K562 (cell line): ENCODE measurements at regions not wholly inside any gene's neighbourhood (a gene's known extent, or its start where the extent isn't known, plus 50 kb on each side); places are given as distances from the start of the nearest gene placed in this dataset.
A peak's percentile ranks its signal among the peaks of the same experiment; 100 is the strongest.

ENCODE experiments used
- ATAC-seq: fragments of 200-7000 bp; cut with Tn5 transposase; 3 replicates; pipeline ENCODE4 v1.9.1; 2020; ENCODE audit warnings: moderate library complexity
- BruUV-seq: library from RNA; stranded (reverse); fragments of 400-500 nt; replicated peaks from 2 replicates; lab custom pipeline; 2021; lab: Mats Ljungman, UMichigan
- CTCF ChIA-PET: fragments of 300-600 bp; formaldehyde crosslinking; extraction: SDS; loops from one replicate; lab custom pipeline; 2021; ENCODE audit warnings: low intra/inter-chr PET ratio; lab: Yijun Ruan, JAX
- POLR2A ChIA-PET: fragments of 300-600, 350-650 bp; sonication (Branson Sonifier 250); formaldehyde crosslinking; extraction: SDS; loops from one replicate; lab custom pipeline; 2021; ENCODE audit warnings: antibody characterized with exemption, inconsistent platforms; lab: Yijun Ruan, JAX
- DNase-seq, 4 experiments: peaks; one replicate each; pipeline versions ENCODE4 v3.0.0 to v3.0.0-alpha.2; 2011 to 2018; ENCODE audit warnings: low spot score in 3 of 4, mixed read lengths in 3 of 4; ENCODE audit errors: extremely low read depth in 1 of 4
- FAIRE-seq: peaks from 2 replicates; lab custom pipeline; 2011; peaks lifted over from hg19 to GRCh38; lab: Jason Lieb, UNC
- H2AFZ ChIP-seq: 2 replicates; pipeline ENCODE4 v1.6.0; 2011; ENCODE audit warnings: low read depth, low read length, control low read depth, inconsistent platforms
- H3K27ac ChIP-seq: fragments of 200-600 bp; 3 replicates; pipeline ENCODE4 v1.8.0; 2011; ENCODE audit warnings: low read depth, mild to moderate bottlenecking, control low read depth, inconsistent platforms, low read length, moderate library complexity, mixed read lengths; ENCODE audit errors: extremely low read depth
- H3K27me3 ChIP-seq, 2 experiments: fragments of 300-600 bp in 1 of 2; 2 replicates in 1 of 2; 3 replicates in 1 of 2; pipeline versions ENCODE4 v1.6.0 to v1.8.0; 2011; ENCODE audit warnings: inconsistent platforms in 2 of 2, low read length in 2 of 2, mild to moderate bottlenecking in 1 of 2, mixed read lengths in 1 of 2, moderate library complexity in 1 of 2; ENCODE audit not compliant: control insufficient read depth in 2 of 2, insufficient read depth in 2 of 2
- H3K36me3 ChIP-seq: fragments of 300-600 bp; 3 replicates; pipeline ENCODE4 v1.8.0; 2011; ENCODE audit warnings: mild to moderate bottlenecking, low read length, inconsistent platforms; ENCODE audit not compliant: control insufficient read depth, insufficient read depth
- H3K4me1 ChIP-seq, 2 experiments: fragments of 200-600 bp in 1 of 2; replicated peaks in 1 of 2; 2 replicates in 1 of 2; 3 replicates in 1 of 2; pipeline versions ENCODE4 v1.5.1 to v1.8.0; 2011; ENCODE audit warnings: inconsistent platforms in 2 of 2, low read length in 2 of 2, mild to moderate bottlenecking in 1 of 2, mixed read lengths in 1 of 2, moderate library complexity in 1 of 2; ENCODE audit not compliant: control insufficient read depth in 2 of 2, insufficient read depth in 2 of 2
- H3K4me2 ChIP-seq: 2 replicates; pipeline ENCODE4 v1.6.1; 2011; ENCODE audit warnings: low read length, control low read depth, inconsistent platforms, mixed read lengths; ENCODE audit not compliant: insufficient read depth
- H3K4me3 ChIP-seq: fragments of 200-600 bp; sonication (generic), shearing (Covaris generic); 2 replicates; pipeline ENCODE4 v1.5.1; 2016; ENCODE audit warnings: control low read depth, inconsistent platforms
- H3K79me2 ChIP-seq: fragments of 200-600 bp; 3 replicates; pipeline ENCODE4 v1.8.0; 2011; ENCODE audit warnings: low read length, inconsistent platforms; ENCODE audit not compliant: control insufficient read depth, insufficient read depth
- H3K9ac ChIP-seq, 2 experiments: 2 replicates each; pipeline versions ENCODE4 v1.6.0 to v1.6.1; 2011; ENCODE audit warnings: low read depth in 2 of 2, low read length in 2 of 2, control low read depth in 1 of 2, inconsistent platforms in 1 of 2, mild to moderate bottlenecking in 1 of 2, mixed read lengths in 1 of 2; ENCODE audit not compliant: insufficient read depth in 1 of 2
- H3K9me1 ChIP-seq: one replicate; pipeline ENCODE4 v1.6.0; 2011; ENCODE audit warnings: inconsistent platforms, mild to moderate bottlenecking, low read length, moderate library complexity; ENCODE audit not compliant: control insufficient read depth, insufficient read depth
- H3K9me3 ChIP-seq: replicated peaks from 2 replicates; pipeline ENCODE4 v1.5.1; 2011; ENCODE audit warnings: low read depth, low read length, inconsistent platforms; ENCODE audit not compliant: control insufficient read depth, insufficient read depth
- H4K20me1 ChIP-seq: replicated peaks from 2 replicates; pipeline ENCODE4 v1.6.1; 2011; ENCODE audit warnings: low read length, inconsistent platforms, mixed read lengths; ENCODE audit not compliant: control insufficient read depth, insufficient read depth
- C11orf30 ChIP-seq: fragments of 450-650 bp; IDR thresholded peaks from 2 replicates; pipeline ENCODE4 v1.6.1; 2016; ENCODE audit warnings: low read depth, mild to moderate bottlenecking
- CCNT2 ChIP-seq: IDR thresholded peaks from 2 replicates; pipeline ENCODE4 v1.6.1; 2011; ENCODE audit warnings: borderline replicate concordance, low read depth, mild to moderate bottlenecking, moderate library complexity, mixed read lengths, low read length; ENCODE audit not compliant: insufficient read length; ENCODE audit errors: extremely low read depth
- CREB3 ChIP-seq: fragments of 450-650 bp; conservative IDR thresholded peaks from 2 replicates; pipeline ENCODE4 v1.6.1; 2016; ENCODE audit warnings: missing genetic modification characterization, low read depth, mild to moderate bottlenecking, missing compliant biosample characterization, moderate library complexity
- MAFF ChIP-seq: IDR thresholded peaks from 2 replicates; pipeline ENCODE4 v1.6.1; 2012; ENCODE audit warnings: low read length, improper control_type of control experiment
- MAFG ChIP-seq: fragments of 450-650 bp; conservative IDR thresholded peaks from 2 replicates; pipeline ENCODE4 v1.6.1; 2016; ENCODE audit warnings: missing genetic modification characterization, missing compliant biosample characterization
- MAFK ChIP-seq: IDR thresholded peaks from 2 replicates; pipeline ENCODE4 v1.6.1; 2011; ENCODE audit warnings: low read length, improper control_type of control experiment
- NR4A1 ChIP-seq, 2 experiments: fragments of 250-450 bp in 1 of 2; fragments of 450-650 bp in 1 of 2; sonication (Bioruptor Pico) in 1 of 2; IDR thresholded peaks; 2 replicates each; pipeline versions ENCODE4 v1.4.0 to v1.6.1; 2016 to 2020; ENCODE audit warnings: mild to moderate bottlenecking in 2 of 2, missing compliant biosample characterization in 1 of 2, missing genetic modification characterization in 1 of 2, moderate library complexity in 1 of 2
- SRSF3 ChIP-seq: fragments of 200-400 bp; formaldehyde crosslinking; IDR thresholded peaks from 2 replicates; pipeline ENCODE4 v1.6.1; 2016; ENCODE audit warnings: mild to moderate bottlenecking, low read length, moderate library complexity; ENCODE audit not compliant: insufficient read depth
- ZBTB12 ChIP-seq: fragments of 250-450 bp; sonication (Bioruptor Pico); IDR thresholded peaks from 2 replicates; pipeline ENCODE4 v1.4.0; 2020
- ZKSCAN8 ChIP-seq: fragments of 200-800 bp; sonication (Bioruptor generic); IDR thresholded peaks from 2 replicates; pipeline ENCODE4 v1.6.1; 2016; ENCODE audit warnings: missing genetic modification characterization, missing compliant biosample characterization
- ZNF253 ChIP-seq: fragments of 250-450 bp; sonication (Bioruptor Pico); conservative IDR thresholded peaks from 2 replicates; pipeline ENCODE4 v1.6.1; 2021; ENCODE audit warnings: mild to moderate bottlenecking
- ZNF316 ChIP-seq: fragments of 450-650 bp; IDR thresholded peaks from 2 replicates; pipeline ENCODE4 v1.6.1; 2016
- ZNF717 ChIP-seq: fragments of 250-450 bp; sonication (Bioruptor Pico); IDR thresholded peaks from 2 replicates; pipeline ENCODE4 v1.5.0; 2021
- ZNF780A ChIP-seq: fragments of 250-450 bp; sonication (Bioruptor Pico); IDR thresholded peaks from 2 replicates; pipeline ENCODE4 v1.5.0; 2021; ENCODE audit warnings: mild to moderate bottlenecking
- WGBS: fragments of 100-300 bp; shearing (Covaris generic); methylation state at CpG from one replicate; pipeline ENCODE4 v1.1.6; 2016; ENCODE audit warnings: low coverage, mixed read lengths; ENCODE audit not compliant: insufficient coverage; ENCODE audit errors: missing lambda C conversion rate; 5-methylcytosine and 5-hydroxymethylcytosine counted together
- in situ Hi-C: fragments of 300-500 bp; cut with MboI; formaldehyde crosslinking; loops from 4 replicates; pipeline ENCODE4 v1.15.0; 2018; ENCODE audit warnings: inconsistent platforms, mixed read lengths
- intact Hi-C: fragments of 100-400 bp; cut with micrococcal nuclease; formaldehyde crosslinking; loops from 2 replicates; pipeline ENCODE4 v1.14.2; 2022

- Histone ChIP-seq H3K9me3 (no peaks in the 10 kb centered on the region), H3K27me3 (no peaks in the 10 kb centered on the region), H3K4me3 (no peak overlapping the region), H3K9me1 (no peaks in the 10 kb centered on the region), H2AFZ (no peak overlapping the region), H4K20me1 (no peaks in the 10 kb centered on the region), H3K27ac (no peak overlapping the region), H3K79me2 (no peaks in the 10 kb centered on the region), H3K4me1 (no peaks in the 10 kb centered on the region), H3K36me3 (no peaks in the 10 kb centered on the region), H3K4me2 (no peak overlapping the region), H3K9ac (no peak overlapping the region)
- no peak for DNase-seq
- in situ Hi-C loops = no loop called here
- no TSS peak for BruUV-seq
- WGBS = 6% methylated on average over 4 of the region's 4 CpGs
- ChIA-PET CTCF (no interaction called here), POLR2A (no interaction called here)
- intact Hi-C loops = no loop called here
- ATAC-seq = no peak
- TF ChIP-seq C11orf30 (peak; percentile 39; the same call in 1 of the 2 replicates), MAFK (peak; percentile 84), SRSF3 (no peak), ZNF253 (CRISPR knock-in tag) (no peak), ZNF316 (peak; percentile 72), ZBTB12 (no peak), ZNF717 (CRISPR knock-in tag) (no peak), MAFF (peak; percentile 77), MAFG (tag) (peak; percentile 69), ZKSCAN8 (CRISPR knock-in tag) (no peak), CCNT2 (no peak), NR4A1 (CRISPR knock-in tag; IDR thresholded peaks at IDR 0.05) (no peak), NR4A1 (tag; IDR thresholded peaks at IDR 0.05) (no peak), CREB3 (tag) (no peak), ZNF780A (CRISPR knock-in tag) (no peak)
- FAIRE-seq = no peak
These were observed 787.8 kb downstream of the STIM2 start for GRCh38 chr4:27648416-27648815.
